Ishikawa (cell line): ENCODE measurements at regions not wholly inside any gene's neighbourhood (a gene's known extent, or its start where the extent isn't known, plus 50 kb on each side); places are given as distances from the start of the nearest gene placed in this dataset.

Experiments used
- CREB1 ChIP-seq: IDR thresholded peaks from 2 replicates; pipeline ENCODE4 v1.6.1; 2012; ENCODE audit warnings: low read depth
- EP300 ChIP-seq: IDR thresholded peaks from 2 replicates; pipeline ENCODE4 v1.6.1; 2012; ENCODE audit warnings: borderline replicate concordance
- MAX ChIP-seq: IDR thresholded peaks from 2 replicates; pipeline ENCODE4 v1.6.1; 2012
- RAD21 ChIP-seq: IDR thresholded peaks from 2 replicates; pipeline ENCODE4 v1.6.1; 2012; ENCODE audit warnings: low read depth
- TCF12 ChIP-seq: IDR thresholded peaks from 2 replicates; pipeline ENCODE4 v1.6.1; 2012; ENCODE audit warnings: low read depth
- YY1 ChIP-seq: IDR thresholded peaks from 2 replicates; pipeline ENCODE4 v1.6.1; 2012; ENCODE audit warnings: low read depth
- TF ChIP-seq, protein P1 (sequence below): IDR thresholded peaks from 2 replicates; pipeline ENCODE4 v1.6.1; 2012; ENCODE audit warnings: low read depth, mild to moderate bottlenecking

DNA sequence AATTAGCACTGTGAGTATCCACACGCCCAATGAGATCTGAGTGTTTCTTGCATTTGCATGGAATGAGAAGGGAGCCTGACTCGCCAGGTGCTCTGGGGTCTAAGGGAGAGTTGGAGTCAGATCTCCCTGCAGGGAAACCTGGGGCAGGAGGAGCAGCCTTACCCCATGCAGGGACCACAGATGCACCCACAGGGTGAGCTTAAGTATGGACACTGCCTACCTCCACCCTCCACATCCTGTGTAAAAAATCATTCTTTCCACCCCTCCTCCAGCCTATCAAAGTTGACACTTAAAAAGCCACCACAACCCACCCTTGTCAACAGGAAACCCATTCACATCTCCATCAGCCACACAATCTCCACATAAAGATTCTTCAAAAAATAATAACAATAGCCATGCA, 67.0 kb upstream of the IGLL5 start:
- TF ChIP-seq TCF12 (no peak), CREB1 (no peak), MAX (no peak), YY1 (no peak), EP300 (no peak), RAD21 (no peak)
- TF ChIP-seq, protein P1, sequence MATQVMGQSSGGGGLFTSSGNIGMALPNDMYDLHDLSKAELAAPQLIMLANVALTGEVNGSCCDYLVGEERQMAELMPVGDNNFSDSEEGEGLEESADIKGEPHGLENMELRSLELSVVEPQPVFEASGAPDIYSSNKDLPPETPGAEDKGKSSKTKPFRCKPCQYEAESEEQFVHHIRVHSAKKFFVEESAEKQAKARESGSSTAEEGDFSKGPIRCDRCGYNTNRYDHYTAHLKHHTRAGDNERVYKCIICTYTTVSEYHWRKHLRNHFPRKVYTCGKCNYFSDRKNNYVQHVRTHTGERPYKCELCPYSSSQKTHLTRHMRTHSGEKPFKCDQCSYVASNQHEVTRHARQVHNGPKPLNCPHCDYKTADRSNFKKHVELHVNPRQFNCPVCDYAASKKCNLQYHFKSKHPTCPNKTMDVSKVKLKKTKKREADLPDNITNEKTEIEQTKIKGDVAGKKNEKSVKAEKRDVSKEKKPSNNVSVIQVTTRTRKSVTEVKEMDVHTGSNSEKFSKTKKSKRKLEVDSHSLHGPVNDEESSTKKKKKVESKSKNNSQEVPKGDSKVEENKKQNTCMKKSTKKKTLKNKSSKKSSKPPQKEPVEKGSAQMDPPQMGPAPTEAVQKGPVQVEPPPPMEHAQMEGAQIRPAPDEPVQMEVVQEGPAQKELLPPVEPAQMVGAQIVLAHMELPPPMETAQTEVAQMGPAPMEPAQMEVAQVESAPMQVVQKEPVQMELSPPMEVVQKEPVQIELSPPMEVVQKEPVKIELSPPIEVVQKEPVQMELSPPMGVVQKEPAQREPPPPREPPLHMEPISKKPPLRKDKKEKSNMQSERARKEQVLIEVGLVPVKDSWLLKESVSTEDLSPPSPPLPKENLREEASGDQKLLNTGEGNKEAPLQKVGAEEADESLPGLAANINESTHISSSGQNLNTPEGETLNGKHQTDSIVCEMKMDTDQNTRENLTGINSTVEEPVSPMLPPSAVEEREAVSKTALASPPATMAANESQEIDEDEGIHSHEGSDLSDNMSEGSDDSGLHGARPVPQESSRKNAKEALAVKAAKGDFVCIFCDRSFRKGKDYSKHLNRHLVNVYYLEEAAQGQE, result no peak
